H1 (cell line): ENCODE measurements at regions not wholly inside any gene's neighbourhood (a gene's known extent, or its start where the extent isn't known, plus 50 kb on each side); places are given as distances from the start of the nearest gene placed in this dataset.

Experiments
- CTCF ChIA-PET: fragments of 300-600 bp; sonication (Branson Sonifier 250); formaldehyde crosslinking; loops from one replicate; lab custom pipeline; 2021; ENCODE audit not compliant: partially characterized antibody; lab: Charles Lee
- POLR2A ChIA-PET: fragments of 300-600 bp; sonication (Branson Sonifier 250); formaldehyde crosslinking; loops from one replicate; lab custom pipeline; 2021; ENCODE audit warnings: inconsistent platforms; ENCODE audit not compliant: partially characterized antibody; lab: Charles Lee
- DNase-seq, 2 experiments: peaks; one replicate each; pipeline versions ENCODE4 v3.0.0 to v3.0.0-alpha.2; 2010 to 2022; ENCODE audit warnings: low spot score in 2 of 2, low read depth in 1 of 2, mixed read lengths in 1 of 2
- FAIRE-seq: peaks from 2 replicates; lab custom pipeline; 2011; peaks lifted over from hg19 to GRCh38; lab: Jason Lieb, UNC
- H2AFZ ChIP-seq: 2 replicates; pipeline ENCODE4 v1.8.1; 2012; ENCODE audit warnings: low read length, inconsistent platforms
- H2AK5ac ChIP-seq: 2 replicates; pipeline ENCODE4 v1.6.1; 2013; ENCODE audit warnings: low read depth, low read length
- H2BK120ac ChIP-seq: replicated peaks from 2 replicates; pipeline ENCODE3; 2013; ENCODE audit warnings: low read depth, low read length, inconsistent platforms
- H2BK12ac ChIP-seq: 2 replicates; pipeline ENCODE4 v1.6.1; 2013; ENCODE audit warnings: low read depth, low read length
- H2BK15ac ChIP-seq: 2 replicates; pipeline ENCODE4 v1.6.1; 2013; ENCODE audit warnings: low read length
- H2BK20ac ChIP-seq: 2 replicates; pipeline ENCODE4 v1.6.1; 2013; ENCODE audit warnings: low read length
- H2BK5ac ChIP-seq: 2 replicates; pipeline ENCODE4 v1.6.1; 2013; ENCODE audit warnings: low read depth, low read length
- H3K14ac ChIP-seq: 2 replicates; pipeline ENCODE4 v1.6.1; 2013; ENCODE audit warnings: inconsistent platforms; ENCODE audit not compliant: insufficient read length
- H3K18ac ChIP-seq: 2 replicates; pipeline ENCODE4 v1.6.1; 2013; ENCODE audit warnings: low read length; ENCODE audit errors: extremely low read depth
- H3K23ac ChIP-seq: 2 replicates; pipeline ENCODE4 v1.6.1; 2013; ENCODE audit warnings: inconsistent platforms; ENCODE audit not compliant: insufficient read length
- H3K23me2 ChIP-seq: 2 replicates; pipeline ENCODE4 v1.6.1; 2013; ENCODE audit warnings: low read depth, low read length
- H3K27ac ChIP-seq: 2 replicates; pipeline ENCODE4 v1.6.1; 2011; ENCODE audit warnings: low read depth, low read length, inconsistent platforms
- H3K27me3 ChIP-seq, 4 experiments: replicated peaks in 1 of 4; 1 replicate in 1 of 4; 2 replicates in 3 of 4; pipeline versions ENCODE4 v1.6.1 to v1.8.1; 2011 to 2013; ENCODE audit warnings: low read length in 3 of 4, mild to moderate bottlenecking in 3 of 4, inconsistent platforms in 2 of 4, mixed read lengths in 2 of 4, moderate library complexity in 1 of 4; ENCODE audit not compliant: control insufficient read depth in 3 of 4, insufficient read depth in 3 of 4; ENCODE audit errors: extremely low read depth in 1 of 4
- H3K36me3 ChIP-seq, 4 experiments: 2 replicates each; pipeline versions ENCODE4 v1.6.1 to v1.8.1; 2011 to 2013; ENCODE audit warnings: mild to moderate bottlenecking in 4 of 4, low read length in 3 of 4, moderate library complexity in 2 of 4, control low read depth in 1 of 4, inconsistent platforms in 1 of 4; ENCODE audit not compliant: insufficient read depth in 4 of 4, control insufficient read depth in 2 of 4
- H3K4ac ChIP-seq: replicated peaks from 2 replicates; pipeline ENCODE3; 2013; ENCODE audit warnings: low read length, low read depth, mixed read lengths, inconsistent platforms; ENCODE audit not compliant: insufficient read length
- H3K4me1 ChIP-seq, 4 experiments: replicated peaks in 1 of 4; 1 replicate in 1 of 4; 2 replicates in 3 of 4; pipeline versions ENCODE4 v1.6.1 to v1.8.1; 2011 to 2013; ENCODE audit warnings: low read length in 3 of 4, inconsistent platforms in 2 of 4, mixed read lengths in 1 of 4; ENCODE audit not compliant: insufficient read depth in 4 of 4, control insufficient read depth in 3 of 4
- H3K4me2 ChIP-seq, 2 experiments: 2 replicates each; pipeline versions ENCODE4 v1.6.1 to v1.8.1; 2011 to 2013; ENCODE audit warnings: low read depth in 2 of 2, low read length in 2 of 2, control low read depth in 1 of 2, inconsistent platforms in 1 of 2, mild to moderate bottlenecking in 1 of 2; ENCODE audit not compliant: insufficient read depth in 1 of 2
- H3K4me3 ChIP-seq, 4 experiments: fragments of 200-600, 300-600 bp in 1 of 4; sonication (generic), shearing (Covaris generic), sonication (Bioruptor Twin) in 1 of 4; 2 replicates each; pipeline versions ENCODE4 v1.5.1 to v1.8.1; 2011 to 2016; ENCODE audit warnings: low read length in 4 of 4, low read depth in 3 of 4, control low read depth in 2 of 4, inconsistent platforms in 2 of 4, mild to moderate bottlenecking in 2 of 4, mixed read lengths in 1 of 4, moderate library complexity in 1 of 4; ENCODE audit not compliant: insufficient read depth in 2 of 4; ENCODE audit errors: extremely low read depth in 1 of 4
- H3K56ac ChIP-seq: replicated peaks from 2 replicates; pipeline ENCODE3; 2013; ENCODE audit warnings: low read depth, mild to moderate bottlenecking, mixed read lengths, low read length, inconsistent platforms; ENCODE audit not compliant: insufficient read length
- H3K79me1 ChIP-seq: 2 replicates; pipeline ENCODE4 v1.6.1; 2013; ENCODE audit warnings: low read depth, low read length, control low read depth
- H3K79me2 ChIP-seq, 2 experiments: 2 replicates each; pipeline versions ENCODE4 v1.6.1 to v1.8.1; 2012 to 2013; ENCODE audit warnings: low read length in 2 of 2, mild to moderate bottlenecking in 2 of 2, inconsistent platforms in 1 of 2; ENCODE audit not compliant: insufficient read depth in 2 of 2, control insufficient read depth in 1 of 2
- H3K9ac ChIP-seq, 4 experiments: replicated peaks in 1 of 4; 1 replicate in 1 of 4; 2 replicates in 3 of 4; pipeline versions ENCODE4 v1.6.1 to v1.8.1; 2011 to 2013; ENCODE audit warnings: low read depth in 3 of 4, low read length in 3 of 4, control low read depth in 2 of 4, mild to moderate bottlenecking in 2 of 4, moderate library complexity in 2 of 4, inconsistent platforms in 1 of 4; ENCODE audit errors: extremely low read depth in 1 of 4
- H3K9me3 ChIP-seq, 2 experiments: 2 replicates each; pipeline versions ENCODE4 v1.6.1 to v1.8.1; 2012 to 2013; ENCODE audit warnings: mild to moderate bottlenecking in 2 of 2, moderate library complexity in 2 of 2, control low read depth in 1 of 2, inconsistent platforms in 1 of 2, low read depth in 1 of 2, low read length in 1 of 2, mixed read lengths in 1 of 2; ENCODE audit not compliant: insufficient read depth in 2 of 2
- H4K20me1 ChIP-seq, 2 experiments: replicated peaks in 1 of 2; 2 replicates each; pipeline versions ENCODE3 to v1.8.1; 2011 to 2013; ENCODE audit warnings: inconsistent platforms in 2 of 2, low read length in 2 of 2, mild to moderate bottlenecking in 1 of 2; ENCODE audit not compliant: insufficient read depth in 2 of 2, control insufficient read depth in 1 of 2
- H4K5ac ChIP-seq: 2 replicates; pipeline ENCODE4 v1.6.1; 2013; ENCODE audit warnings: low read length, low read depth, mixed read lengths, inconsistent platforms; ENCODE audit not compliant: insufficient read length
- H4K8ac ChIP-seq: 2 replicates; pipeline ENCODE4 v1.8.0; 2013; ENCODE audit warnings: mild to moderate bottlenecking, moderate library complexity, low read length, inconsistent platforms; ENCODE audit not compliant: insufficient read depth; ENCODE audit errors: extremely low read depth
- H4K91ac ChIP-seq: replicated peaks from 2 replicates; pipeline ENCODE3; 2013; ENCODE audit warnings: low read length, mixed read lengths, inconsistent platforms; ENCODE audit not compliant: insufficient read length
- BRCA1 ChIP-seq: IDR thresholded peaks from 2 replicates; pipeline ENCODE4 v1.6.1; 2012; ENCODE audit warnings: low read depth, low read length, improper control_type of control experiment
- GTF2F1 ChIP-seq: IDR thresholded peaks from 2 replicates; pipeline ENCODE4 v1.6.1; 2012; ENCODE audit warnings: low read depth, low read length, improper control_type of control experiment, borderline replicate concordance
- KDM4A ChIP-seq: IDR thresholded peaks from one replicate; pipeline ENCODE4 v1.7.1; 2012; ENCODE audit warnings: low read depth, mild to moderate bottlenecking, moderate library complexity, low read length, inconsistent platforms; ENCODE audit not compliant: severe bottlenecking
- POLR2AphosphoS5 ChIP-seq: IDR thresholded peaks from 2 replicates; pipeline ENCODE4 v1.6.1; 2011; ENCODE audit warnings: low read depth, low read length
- SRF ChIP-seq: IDR thresholded peaks from 2 replicates; pipeline ENCODE4 v1.6.1; 2011; ENCODE audit warnings: mild to moderate bottlenecking, low read depth, low read length, moderate library complexity
- YY1 ChIP-seq: IDR thresholded peaks from 2 replicates; pipeline ENCODE4 v1.6.1; 2011; ENCODE audit warnings: low read depth, mild to moderate bottlenecking, low read length
- WGBS, 2 experiments: shearing (Covaris generic) in 1 of 2; methylation state at CpG; one replicate each; pipeline versions ENCODE4 v1.1.6 to v1.1.7; 2013 to 2015; ENCODE audit warnings: low lambda C conversion rate in 2 of 2, mixed read lengths in 2 of 2, inconsistent platforms in 1 of 2, low coverage in 1 of 2, missing lambda C conversion rate in 1 of 2; ENCODE audit not compliant: insufficient replicate concordance in 2 of 2, insufficient coverage in 1 of 2, insufficient read length in 1 of 2; ENCODE audit errors: extremely low coverage in 1 of 2, missing lambda C conversion rate in 1 of 2; 5-methylcytosine and 5-hydroxymethylcytosine counted together

DNA sequence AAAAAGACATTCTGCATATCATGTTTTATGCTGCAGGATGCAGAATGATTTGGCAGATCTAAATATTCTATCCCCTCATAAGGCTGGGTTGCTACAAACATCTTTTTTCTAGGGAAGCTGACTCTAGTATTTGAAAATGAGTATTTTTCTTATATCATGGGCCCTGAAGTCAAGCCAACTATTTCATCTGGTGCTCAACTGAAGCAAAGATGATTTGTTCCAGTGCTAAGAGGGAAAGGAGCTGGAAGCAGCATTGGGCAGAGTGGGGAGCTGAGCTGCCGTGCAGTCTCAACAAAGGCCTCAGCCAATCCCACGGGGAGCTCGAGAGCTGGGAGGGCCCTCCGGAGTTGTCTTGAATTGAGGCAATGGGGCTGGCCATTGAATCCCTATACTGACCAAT, 155.3 kb upstream of the SLCO3A1 start:
- H3K4me3 ChIP-seq: no peak overlapping the region
- no peaks in the 10 kb centered on the region for H3K79me2 ChIP-seq
- H2BK20ac ChIP-seq: no peak overlapping the region
- no peaks in the 10 kb centered on the region for H3K9me3 ChIP-seq
- no peak overlapping the region for H2AK5ac ChIP-seq
- 78% methylated on average over 4 of the region's 4 CpGs; no CpG with 5 or more reads in 1 of the 2 experiments for WGBS, 2 experiments
- no peak overlapping the region for H2BK5ac ChIP-seq
- no peak overlapping the region for H2BK15ac ChIP-seq
- CTCF ChIA-PET: interaction anchor here (1.0 to 1.9 kb wide), 4 partner anchors 8 to 381 kb away, joined by 3 to 5 read pairs (median 4); no protein-coding TSS in a partner anchor
- H4K5ac ChIP-seq: no peak overlapping the region
- H3K4me2 ChIP-seq: no peak overlapping the region
- no peaks in the 10 kb centered on the region for H3K27me3 ChIP-seq
- no peak overlapping the region for H3K9ac ChIP-seq
- no peak overlapping the region for H2BK120ac ChIP-seq
- no peaks in the 10 kb centered on the region for H3K23me2 ChIP-seq
- no peaks in the 10 kb centered on the region for H3K36me3 ChIP-seq
- no peak overlapping the region for H3K14ac ChIP-seq
- H2AFZ ChIP-seq: no peak overlapping the region
- no peak overlapping the region for H2BK12ac ChIP-seq
- no peak for DNase-seq
- H4K20me1 ChIP-seq: no peaks in the 10 kb centered on the region
- H3K23ac ChIP-seq: no peak overlapping the region
- H3K56ac ChIP-seq: no peak overlapping the region
- H4K8ac ChIP-seq: no peak overlapping the region
- no peak for FAIRE-seq
- no peak overlapping the region for H3K18ac ChIP-seq
- no peaks in the 10 kb centered on the region for H3K79me1 ChIP-seq
- no peak overlapping the region for H3K27ac ChIP-seq
- POLR2A ChIA-PET: no interaction called here
- no peak overlapping the region for H3K4ac ChIP-seq
- no peak overlapping the region for H4K91ac ChIP-seq
- peaks cover 0 to 3% (median 0%) of the 10 kb centered on the region in 4 experiments; a peak in 1 of 7 replicates for H3K4me1 ChIP-seq
- no peak for TF ChIP-seq BRCA1
- TF ChIP-seq SRF: no peak
- TF ChIP-seq POLR2AphosphoS5: no peak
- TF ChIP-seq KDM4A: no peak
- TF ChIP-seq YY1: no peak
- TF ChIP-seq GTF2F1: no peak
